ENCODE measurements at regions not wholly inside any gene's neighbourhood (a gene's known extent, or its start where the extent isn't known, plus 50 kb on each side); places are given as distances from the start of the nearest gene placed in this dataset.

DNA sequence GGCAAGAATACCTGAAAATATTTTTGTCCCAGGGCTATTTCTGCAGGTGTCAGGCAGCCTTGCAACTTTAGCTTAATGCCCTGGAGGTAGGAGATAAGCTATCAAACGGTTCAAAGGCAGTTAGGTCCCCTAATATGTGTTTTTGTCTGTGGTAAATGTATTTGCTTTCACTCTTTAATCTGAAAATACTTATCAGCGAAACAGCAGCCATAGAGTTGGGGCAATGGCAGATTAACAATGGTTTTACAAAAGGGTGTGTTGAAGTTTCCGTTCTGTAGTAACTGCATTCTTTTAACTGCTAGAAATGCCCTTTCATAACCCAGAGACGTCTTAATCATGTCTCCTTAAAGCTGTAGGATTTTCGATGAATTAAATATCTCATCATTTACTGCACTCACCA lies 265.0 kb upstream of the TRIB2 start:
- TF ChIP-seq, protein P1, sequence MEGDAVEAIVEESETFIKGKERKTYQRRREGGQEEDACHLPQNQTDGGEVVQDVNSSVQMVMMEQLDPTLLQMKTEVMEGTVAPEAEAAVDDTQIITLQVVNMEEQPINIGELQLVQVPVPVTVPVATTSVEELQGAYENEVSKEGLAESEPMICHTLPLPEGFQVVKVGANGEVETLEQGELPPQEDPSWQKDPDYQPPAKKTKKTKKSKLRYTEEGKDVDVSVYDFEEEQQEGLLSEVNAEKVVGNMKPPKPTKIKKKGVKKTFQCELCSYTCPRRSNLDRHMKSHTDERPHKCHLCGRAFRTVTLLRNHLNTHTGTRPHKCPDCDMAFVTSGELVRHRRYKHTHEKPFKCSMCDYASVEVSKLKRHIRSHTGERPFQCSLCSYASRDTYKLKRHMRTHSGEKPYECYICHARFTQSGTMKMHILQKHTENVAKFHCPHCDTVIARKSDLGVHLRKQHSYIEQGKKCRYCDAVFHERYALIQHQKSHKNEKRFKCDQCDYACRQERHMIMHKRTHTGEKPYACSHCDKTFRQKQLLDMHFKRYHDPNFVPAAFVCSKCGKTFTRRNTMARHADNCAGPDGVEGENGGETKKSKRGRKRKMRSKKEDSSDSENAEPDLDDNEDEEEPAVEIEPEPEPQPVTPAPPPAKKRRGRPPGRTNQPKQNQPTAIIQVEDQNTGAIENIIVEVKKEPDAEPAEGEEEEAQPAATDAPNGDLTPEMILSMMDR (IDR thresholded peaks at IDR 0.05) = no peak
- no peak for TF ChIP-seq POLR2AphosphoS5 (IDR thresholded peaks at IDR 0.05; ENCODE audit: low read depth, low read length)

All from Panc1 (cell line).